Activated CD4-positive, alpha-beta memory T cell treated with anti-CD3 and anti-CD28 coated beads, Interleukin-2, amount 10 ng/mL, durations not matched to agents 7 days and 5 days (primary cell): ENCODE measurements at regions not wholly inside any gene's neighbourhood (a gene's known extent, or its start where the extent isn't known, plus 50 kb on each side); places are given as distances from the start of the nearest gene placed in this dataset.

ENCODE experiments used
- CTCF ChIA-PET: fragments of 350-600 bp; sonication (Branson Sonifier 250); formaldehyde crosslinking; loops from one replicate; lab custom pipeline; 2021; ENCODE audit warnings: antibody characterized with exemption, inconsistent platforms; lab: Charles Lee
- POLR2A ChIA-PET: fragments of 350-600 bp; sonication (Branson Sonifier 250); formaldehyde crosslinking; loops from one replicate; lab custom pipeline; 2021; ENCODE audit warnings: antibody characterized with exemption; lab: Charles Lee
- DNase-seq: peaks from one replicate; pipeline ENCODE4 v3.0.0-alpha.2; 2020
- H3K27ac Mint-ChIP-seq: one replicate; pipeline ENCODE4 v1.8.0; 2021; ENCODE audit warnings: mild to moderate bottlenecking, mixed read lengths
- H3K27me3 Mint-ChIP-seq: one replicate; pipeline ENCODE4 v1.8.0; 2021; ENCODE audit warnings: mixed read lengths
- H3K36me3 Mint-ChIP-seq: one replicate; pipeline ENCODE4 v1.8.0; 2021; ENCODE audit warnings: low read depth, mixed read lengths
- H3K4me1 Mint-ChIP-seq: one replicate; pipeline ENCODE4 v1.8.0; 2021; ENCODE audit warnings: mixed read lengths
- H3K4me3 Mint-ChIP-seq: one replicate; pipeline ENCODE4 v1.8.0; 2021; ENCODE audit warnings: mild to moderate bottlenecking, mixed read lengths
- H3K9me3 Mint-ChIP-seq: one replicate; pipeline ENCODE4 v1.8.0; 2021; ENCODE audit warnings: mixed read lengths

DNA sequence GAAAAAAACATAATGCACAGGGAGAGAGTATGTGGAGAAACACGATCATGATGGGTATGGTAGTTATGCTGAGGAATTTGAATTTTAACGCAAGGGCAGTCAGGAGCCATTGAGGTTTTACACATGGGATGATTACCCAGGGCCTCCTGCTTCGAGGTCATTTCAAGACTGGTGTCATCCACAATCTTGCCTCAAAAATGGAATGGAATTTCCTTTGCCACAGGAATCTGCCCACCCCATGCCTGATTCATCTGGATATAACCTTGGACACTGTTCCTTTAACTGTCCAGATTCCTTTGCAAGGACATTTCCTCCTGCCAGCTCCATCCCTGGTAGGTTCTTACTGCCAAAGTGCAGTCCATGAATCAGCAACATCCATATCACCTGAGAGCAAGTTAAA lies 655.9 kb upstream of the TENM4 start:
- Mint-ChIP-seq H3K27me3 (no peaks in the 10 kb centered on the region), H3K27ac (no peak overlapping the region), H3K4me3 (no peak overlapping the region), H3K9me3 (peaks cover 10% of the 10 kb centered on the region), H3K36me3 (no peaks in the 10 kb centered on the region), H3K4me1 (no peaks in the 10 kb centered on the region)
- POLR2A ChIA-PET = no interaction called here
- CTCF ChIA-PET = no interaction called here
- DNase-seq = no peak

GRCh38 chr11:80086496-80087055 lies 645.7 kb upstream of the TENM4 start:
- Mint-ChIP-seq H3K36me3 (no peaks in the 10 kb centered on the region), H3K4me1 (no peaks in the 10 kb centered on the region), H3K4me3 (no peak overlapping the region), H3K27me3 (no peaks in the 10 kb centered on the region), H3K27ac (no peak overlapping the region), H3K9me3 (peaks cover 2% of the 10 kb centered on the region)
- DNase-seq = no peak
- POLR2A ChIA-PET = no interaction called here
- CTCF ChIA-PET = no interaction called here

- POLR2A ChIA-PET = no interaction called here
- H3K9me3 Mint-ChIP-seq = peaks cover 2% of the 10 kb centered on the region
- no peaks in the 10 kb centered on the region for H3K36me3 Mint-ChIP-seq
- no peaks in the 10 kb centered on the region for H3K4me1 Mint-ChIP-seq
- no peaks in the 10 kb centered on the region for H3K27me3 Mint-ChIP-seq
- no peak overlapping the region for H3K27ac Mint-ChIP-seq
- CTCF ChIA-PET = no interaction called here
- H3K4me3 Mint-ChIP-seq = no peak overlapping the region
- no peak for DNase-seq
These were observed 644.7 kb upstream of the TENM4 start for GRCh38 chr11:80085563-80085962.

- ChIA-PET CTCF (no interaction called here), POLR2A (no interaction called here)
- Mint-ChIP-seq H3K4me3 (no peak overlapping the region), H3K27ac (no peak overlapping the region), H3K4me1 (no peaks in the 10 kb centered on the region), H3K27me3 (no peaks in the 10 kb centered on the region), H3K36me3 (no peaks in the 10 kb centered on the region), H3K9me3 (peaks cover 2% of the 10 kb centered on the region)
- no peak for DNase-seq
These were observed 643.8 kb upstream of the TENM4 start for GRCh38 chr11:80084608-80085007.

DNA sequence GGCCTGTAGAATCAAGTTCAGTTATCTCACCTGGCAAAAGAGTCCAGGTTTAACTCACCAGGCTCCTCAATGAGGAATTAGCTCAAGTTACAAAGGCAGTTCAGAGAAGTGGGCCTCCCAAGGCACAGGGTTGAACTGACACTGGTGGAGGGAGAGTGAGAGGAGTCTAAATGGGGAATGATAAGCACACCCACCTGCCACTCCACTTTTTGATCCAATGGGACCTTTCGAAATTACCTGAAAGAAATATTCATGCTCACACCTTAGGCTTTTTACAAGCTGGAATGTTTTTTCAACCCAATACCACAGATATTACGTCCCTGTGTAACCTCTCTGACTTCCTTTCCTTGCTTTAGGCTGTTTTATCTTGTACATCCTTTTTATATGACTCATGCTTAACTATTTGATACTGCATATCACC lies 642.7 kb upstream of the TENM4 start:
- Mint-ChIP-seq H3K27me3 (no peaks in the 10 kb centered on the region), H3K9me3 (peaks cover 2% of the 10 kb centered on the region), H3K4me1 (no peaks in the 10 kb centered on the region), H3K27ac (no peak overlapping the region), H3K36me3 (no peaks in the 10 kb centered on the region), H3K4me3 (no peak overlapping the region)
- ChIA-PET CTCF (no interaction called here), POLR2A (no interaction called here)
- no peak for DNase-seq

GRCh38 chr11:80082406-80082805 lies 641.6 kb upstream of the TENM4 start:
- Mint-ChIP-seq H3K4me3 (no peak overlapping the region), H3K9me3 (peaks cover 2% of the 10 kb centered on the region), H3K36me3 (no peaks in the 10 kb centered on the region), H3K27ac (no peak overlapping the region), H3K27me3 (no peaks in the 10 kb centered on the region), H3K4me1 (no peaks in the 10 kb centered on the region)
- ChIA-PET CTCF (no interaction called here), POLR2A (no interaction called here)
- no peak for DNase-seq

DNA sequence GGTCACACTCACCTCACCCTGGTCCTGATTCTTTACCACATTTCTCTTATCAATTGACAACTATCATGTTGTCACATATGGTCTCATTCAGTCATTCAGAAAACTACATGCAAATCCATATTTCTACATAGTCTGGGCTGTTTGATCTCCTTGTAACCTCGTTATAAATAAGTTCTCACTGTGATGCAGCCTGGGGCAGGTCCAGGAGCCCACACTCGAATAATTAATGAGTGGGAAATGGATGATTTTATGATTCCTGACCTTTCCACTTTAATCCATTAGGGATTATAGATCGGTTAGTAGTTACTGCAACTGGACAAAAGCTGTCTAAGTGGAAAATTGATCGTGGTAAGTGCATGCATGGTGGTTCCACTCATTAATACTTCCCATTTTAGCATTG lies 636.3 kb upstream of the TENM4 start:
- ChIA-PET CTCF (no interaction called here), POLR2A (no interaction called here)
- Mint-ChIP-seq H3K4me1 (no peaks in the 10 kb centered on the region), H3K27me3 (no peaks in the 10 kb centered on the region), H3K27ac (no peak overlapping the region), H3K9me3 (peaks cover 9% of the 10 kb centered on the region), H3K36me3 (no peaks in the 10 kb centered on the region), H3K4me3 (no peak overlapping the region)
- DNase-seq = no peak

GRCh38 chr11:80074837-80075236 lies 634.0 kb upstream of the TENM4 start:
- Mint-ChIP-seq H3K27ac (no peak overlapping the region), H3K9me3 (peaks cover 9% of the 10 kb centered on the region), H3K27me3 (no peaks in the 10 kb centered on the region), H3K4me3 (no peak overlapping the region), H3K4me1 (no peaks in the 10 kb centered on the region), H3K36me3 (no peaks in the 10 kb centered on the region)
- no peak for DNase-seq
- POLR2A ChIA-PET = no interaction called here
- CTCF ChIA-PET = no interaction called here

DNA sequence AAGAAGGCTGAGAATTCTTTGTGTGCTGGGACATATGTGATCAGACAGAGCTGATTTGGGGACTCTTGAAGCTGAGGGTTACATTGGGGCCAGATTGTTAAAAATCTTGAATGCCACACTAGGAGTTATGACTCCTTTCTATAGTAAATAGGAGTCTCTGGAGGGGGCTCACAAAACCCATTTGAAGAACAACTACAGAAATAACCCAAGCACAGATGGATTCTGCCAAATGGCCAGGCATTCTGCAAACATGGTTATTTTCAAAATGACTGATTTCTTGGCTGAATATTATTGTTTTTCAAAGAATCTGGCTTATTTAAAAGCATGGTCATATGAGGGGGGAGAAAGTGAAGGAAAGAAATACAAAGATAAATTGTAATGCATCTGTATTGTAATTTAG lies 625.5 kb upstream of the TENM4 start:
- no peaks in the 10 kb centered on the region for H3K4me1 Mint-ChIP-seq
- no peak overlapping the region for H3K27ac Mint-ChIP-seq
- POLR2A ChIA-PET = no interaction called here
- no peaks in the 10 kb centered on the region for H3K27me3 Mint-ChIP-seq
- no peak for DNase-seq
- peaks cover 3% of the 10 kb centered on the region for H3K9me3 Mint-ChIP-seq
- CTCF ChIA-PET = no interaction called here
- no peaks in the 10 kb centered on the region for H3K36me3 Mint-ChIP-seq
- H3K4me3 Mint-ChIP-seq = no peak overlapping the region

DNA sequence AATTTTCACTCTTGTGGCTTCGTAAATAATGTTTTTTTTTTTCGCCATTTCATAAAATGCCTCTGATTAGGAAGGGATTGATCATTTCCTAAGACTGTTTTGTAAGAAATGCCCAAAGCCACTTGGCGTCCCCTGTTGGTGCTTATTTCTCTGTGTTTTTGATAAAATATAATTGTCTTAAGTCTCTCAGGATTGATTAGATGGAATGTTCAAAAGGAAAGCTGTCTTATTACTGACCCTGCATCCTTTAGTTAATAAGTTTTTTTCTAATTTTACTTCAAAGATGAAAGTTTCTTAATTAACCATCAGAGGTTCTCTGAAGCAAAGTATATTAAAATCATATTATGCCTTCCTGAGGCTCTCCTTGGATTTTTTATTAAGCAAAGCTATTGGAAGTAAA lies 624.3 kb upstream of the TENM4 start:
- H3K4me1 Mint-ChIP-seq = no peaks in the 10 kb centered on the region
- DNase-seq = no peak
- H3K9me3 Mint-ChIP-seq = peaks cover 5% of the 10 kb centered on the region
- H3K4me3 Mint-ChIP-seq = no peak overlapping the region
- H3K27ac Mint-ChIP-seq = no peak overlapping the region
- no peaks in the 10 kb centered on the region for H3K36me3 Mint-ChIP-seq
- POLR2A ChIA-PET = no interaction called here
- CTCF ChIA-PET = no interaction called here
- no peaks in the 10 kb centered on the region for H3K27me3 Mint-ChIP-seq

- POLR2A ChIA-PET = no interaction called here
- CTCF ChIA-PET = no interaction called here
- Mint-ChIP-seq H3K36me3 (no peaks in the 10 kb centered on the region), H3K4me1 (no peaks in the 10 kb centered on the region), H3K27ac (no peak overlapping the region), H3K27me3 (no peaks in the 10 kb centered on the region), H3K4me3 (no peak overlapping the region), H3K9me3 (peaks cover 11% of the 10 kb centered on the region)
- DNase-seq = no peak
These were observed 620.2 kb upstream of the TENM4 start for GRCh38 chr11:80061056-80061455.

DNA sequence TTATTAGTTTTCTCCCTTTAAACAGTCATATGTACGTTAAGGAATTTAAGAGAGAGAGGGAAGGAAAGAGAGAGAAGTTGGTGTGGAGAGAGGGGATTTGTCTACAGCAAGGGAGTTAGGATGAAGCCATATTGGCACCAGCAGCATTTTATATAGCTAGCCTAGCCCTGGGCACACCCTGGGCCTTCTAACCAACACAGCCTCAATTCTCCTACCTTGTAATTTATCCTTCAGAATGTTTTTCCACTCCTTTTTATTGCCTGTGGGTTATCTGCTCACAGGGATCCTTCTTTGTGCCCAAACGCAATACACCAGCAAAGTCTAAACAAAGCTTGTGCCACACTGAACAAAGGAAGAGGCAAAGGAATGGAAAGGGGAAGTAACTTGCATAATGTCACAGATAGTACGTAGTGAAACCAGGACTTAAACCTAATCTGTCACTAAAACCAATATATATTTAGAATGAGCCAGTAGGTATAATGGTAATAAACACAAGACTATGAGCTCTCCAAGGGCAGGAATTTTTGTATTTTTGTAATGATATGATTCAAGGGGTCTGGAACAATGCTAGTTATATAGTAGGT lies 613.8 kb upstream of the TENM4 start:
- H3K4me1 Mint-ChIP-seq = no peaks in the 10 kb centered on the region
- H3K27ac Mint-ChIP-seq = no peak overlapping the region
- no peaks in the 10 kb centered on the region for H3K36me3 Mint-ChIP-seq
- POLR2A ChIA-PET = no interaction called here
- CTCF ChIA-PET = no interaction called here
- H3K9me3 Mint-ChIP-seq = peaks cover 8% of the 10 kb centered on the region
- no peaks in the 10 kb centered on the region for H3K27me3 Mint-ChIP-seq
- no peak overlapping the region for H3K4me3 Mint-ChIP-seq
- no peak for DNase-seq

- Mint-ChIP-seq H3K4me1 (no peaks in the 10 kb centered on the region), H3K27me3 (no peaks in the 10 kb centered on the region), H3K4me3 (no peak overlapping the region), H3K36me3 (no peaks in the 10 kb centered on the region), H3K9me3 (peaks cover 8% of the 10 kb centered on the region), H3K27ac (no peak overlapping the region)
- CTCF ChIA-PET = no interaction called here
- POLR2A ChIA-PET = no interaction called here
- no peak for DNase-seq
These were observed 607.7 kb upstream of the TENM4 start for GRCh38 chr11:80048513-80048912.

DNA sequence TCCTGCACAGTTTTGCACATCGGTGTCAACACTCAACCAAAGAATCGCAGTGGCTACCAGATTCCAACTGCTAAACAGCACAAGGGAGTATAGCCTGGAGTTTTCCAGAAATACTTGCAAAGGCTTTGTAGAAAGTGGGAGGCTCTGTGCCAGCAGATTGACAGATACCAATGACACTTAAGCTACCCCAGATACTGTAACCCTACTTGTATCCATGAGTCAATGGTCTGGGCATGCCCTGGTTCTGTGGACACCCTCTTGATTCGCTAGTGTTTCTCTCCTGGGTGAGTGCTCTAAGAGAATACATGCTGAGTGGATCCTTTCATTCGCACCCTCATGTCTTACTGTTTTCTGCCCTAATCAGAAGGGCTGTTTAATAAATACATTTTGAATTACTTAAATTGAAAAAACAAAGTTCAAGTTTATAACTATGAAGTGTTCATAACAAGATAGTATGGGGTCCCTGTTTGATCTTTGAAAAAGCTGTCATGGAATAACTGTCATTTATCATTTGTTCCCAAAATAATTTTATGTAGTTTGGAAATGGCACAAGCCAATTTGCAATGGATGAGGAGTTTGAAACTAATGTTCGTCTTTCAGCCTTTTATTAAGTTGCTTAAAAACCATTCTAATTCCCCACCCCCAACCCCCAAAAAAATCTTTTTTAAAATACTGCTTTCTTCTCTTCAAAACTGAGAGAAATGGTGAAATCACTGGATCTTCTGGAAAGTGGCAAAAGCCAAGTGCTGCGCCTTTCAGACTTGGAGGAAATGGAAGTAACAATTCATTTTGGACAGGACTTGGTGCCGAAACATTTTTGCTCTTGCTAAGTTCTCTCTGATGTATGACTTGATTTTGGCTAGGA lies 600.5 kb upstream of the TENM4 start:
- ChIA-PET CTCF (no interaction called here), POLR2A (no interaction called here)
- Mint-ChIP-seq H3K27ac (no peak overlapping the region), H3K4me3 (no peak overlapping the region), H3K9me3 (peaks cover 4% of the 10 kb centered on the region), H3K36me3 (no peaks in the 10 kb centered on the region), H3K4me1 (no peaks in the 10 kb centered on the region), H3K27me3 (no peaks in the 10 kb centered on the region)
- DNase-seq = no peak
